Breast epithelium (tissue), 3 donors: ENCODE measurements at regions not wholly inside any gene's neighbourhood (a gene's known extent, or its start where the extent isn't known, plus 50 kb on each side); places are given as distances from the start of the nearest gene placed in this dataset.

Source experiments
- CTCF ChIP-seq, 3 donors: fragments of 450-650 bp; IDR thresholded peaks; one replicate each; pipeline ENCODE4 v1.5.1; 2016 to 2017; ENCODE audit warnings: antibody characterized with exemption in 3 of 3, mild to moderate bottlenecking in 3 of 3, moderate library complexity in 3 of 3
- POLR2A ChIP-seq: fragments of 450-650 bp; IDR thresholded peaks from one replicate; pipeline ENCODE4 v1.6.1; 2016; ENCODE audit warnings: antibody characterized with exemption, mild to moderate bottlenecking, moderate library complexity
- POLR2AphosphoS5 ChIP-seq, 3 donors: sonication (generic); formaldehyde crosslinking; IDR thresholded peaks; one replicate each; pipeline ENCODE4 v1.6.1; 2017; ENCODE audit warnings: antibody characterized with exemption in 3 of 3

- TF ChIP-seq CTCF (IDR thresholded peaks at IDR 0.05) (no peak), POLR2A (no peak), POLR2AphosphoS5 (IDR thresholded peaks at IDR 0.05) (no peak)
Observed at GRCh38 chr5:109945097-109945678, 255.5 kb downstream of the MAN2A1 start.
